ENCODE measurements at regions not wholly inside any gene's neighbourhood (a gene's known extent, or its start where the extent isn't known, plus 50 kb on each side); places are given as distances from the start of the nearest gene placed in this dataset.

DNA sequence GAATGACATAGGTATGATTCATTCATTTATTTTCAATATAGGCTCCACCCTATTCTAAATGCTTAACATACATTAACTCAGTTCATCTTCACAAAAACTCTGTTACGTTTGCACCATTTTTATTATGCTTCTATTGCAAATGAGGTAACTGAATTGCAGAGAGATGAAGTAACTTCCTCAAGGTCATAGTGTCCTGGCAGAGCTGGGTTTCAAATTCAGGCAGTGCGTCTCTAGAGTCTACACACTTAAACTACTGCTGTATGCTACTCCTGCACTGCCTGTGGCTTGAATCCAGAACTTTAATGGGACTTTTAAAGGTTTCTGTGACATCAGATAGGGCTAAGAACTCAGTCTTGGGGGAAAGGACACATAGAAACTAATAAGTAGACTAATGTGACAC is 413.4 kb downstream of the UBE2NL start:
- TF ChIP-seq SIX5 (IDR thresholded peaks at IDR 0.05; ENCODE audit: low read depth, low read length) (no peak), RAD21 (IDR thresholded peaks at IDR 0.05 in 1 of 2, conservative IDR thresholded peaks at IDR 0.05 in 1 of 2; ENCODE audit: low read depth in 2 of 2, low read length in 2 of 2) (no peak), POLR2AphosphoS5 (IDR thresholded peaks at IDR 0.05; ENCODE audit: low read depth, low read length) (no peak), SP1 (IDR thresholded peaks at IDR 0.05; ENCODE audit: low read depth, low read length) (no peak), POLR2A (IDR thresholded peaks at IDR 0.05; ENCODE audit: control extremely low read depth in 1 of 2, low read depth in 2 of 2, low read length in 2 of 2) (no peak), TAF1 (IDR thresholded peaks at IDR 0.05; ENCODE audit: low read depth, low read length) (no peak), CHD1 (IDR thresholded peaks at IDR 0.05; ENCODE audit: low read depth, low read length) (no peak), KDM5A (IDR thresholded peaks at IDR 0.05; ENCODE audit: low read length) (no peak), ZNF274 (IDR thresholded peaks at IDR 0.05; ENCODE audit: borderline replicate concordance, extremely low read depth, low read length) (no peak), RXRA (IDR thresholded peaks at IDR 0.05; ENCODE audit: insufficient read depth, low read depth, low read length) (no peak)
- TF ChIP-seq, protein P1, sequence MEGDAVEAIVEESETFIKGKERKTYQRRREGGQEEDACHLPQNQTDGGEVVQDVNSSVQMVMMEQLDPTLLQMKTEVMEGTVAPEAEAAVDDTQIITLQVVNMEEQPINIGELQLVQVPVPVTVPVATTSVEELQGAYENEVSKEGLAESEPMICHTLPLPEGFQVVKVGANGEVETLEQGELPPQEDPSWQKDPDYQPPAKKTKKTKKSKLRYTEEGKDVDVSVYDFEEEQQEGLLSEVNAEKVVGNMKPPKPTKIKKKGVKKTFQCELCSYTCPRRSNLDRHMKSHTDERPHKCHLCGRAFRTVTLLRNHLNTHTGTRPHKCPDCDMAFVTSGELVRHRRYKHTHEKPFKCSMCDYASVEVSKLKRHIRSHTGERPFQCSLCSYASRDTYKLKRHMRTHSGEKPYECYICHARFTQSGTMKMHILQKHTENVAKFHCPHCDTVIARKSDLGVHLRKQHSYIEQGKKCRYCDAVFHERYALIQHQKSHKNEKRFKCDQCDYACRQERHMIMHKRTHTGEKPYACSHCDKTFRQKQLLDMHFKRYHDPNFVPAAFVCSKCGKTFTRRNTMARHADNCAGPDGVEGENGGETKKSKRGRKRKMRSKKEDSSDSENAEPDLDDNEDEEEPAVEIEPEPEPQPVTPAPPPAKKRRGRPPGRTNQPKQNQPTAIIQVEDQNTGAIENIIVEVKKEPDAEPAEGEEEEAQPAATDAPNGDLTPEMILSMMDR (IDR thresholded peaks at IDR 0.05; ENCODE audit: control extremely low read depth in 1 of 3, insufficient read depth in 1 of 3, low read depth in 1 of 3, low read length in 3 of 3), result no peak

Measured in H1 (cell line).